OCI-LY1 (cell line): ENCODE measurements at regions not wholly inside any gene's neighbourhood (a gene's known extent, or its start where the extent isn't known, plus 50 kb on each side); places are given as distances from the start of the nearest gene placed in this dataset.

Source experiments
- H2AFZ ChIP-seq: fragments of 200-600 bp; sonication (generic), shearing (Covaris generic); 2 replicates; pipeline ENCODE4 v1.6.0; 2014; ENCODE audit warnings: antibody characterized with exemption, mild to moderate bottlenecking, low read length
- H3F3A ChIP-seq: fragments of 200-600 bp; sonication (generic), shearing (Covaris generic); 2 replicates; pipeline ENCODE4 v1.6.0; 2014; ENCODE audit warnings: mild to moderate bottlenecking, antibody characterized with exemption, low read length, moderate library complexity; ENCODE audit not compliant: insufficient read depth
- H3K27ac ChIP-seq: fragments of 200-600 bp; sonication (generic); 2 replicates; pipeline ENCODE4 v1.5.1; 2014; ENCODE audit warnings: low read length, mixed run types, mild to moderate bottlenecking, low read depth; ENCODE audit not compliant: poor library complexity, severe bottlenecking
- H3K27me3 ChIP-seq: fragments of 200-600 bp; sonication (generic); 2 replicates; pipeline ENCODE4 v1.6.0; 2014; ENCODE audit warnings: antibody characterized with exemption, mild to moderate bottlenecking, low read length, moderate library complexity; ENCODE audit not compliant: insufficient read depth
- H3K36me3 ChIP-seq: fragments of 200-600 bp; sonication (generic); 2 replicates; pipeline ENCODE4 v1.6.1; 2014; ENCODE audit warnings: mild to moderate bottlenecking, antibody characterized with exemption, low read length, moderate library complexity, mixed read lengths; ENCODE audit not compliant: insufficient read depth
- H3K4me1 ChIP-seq: fragments of 200-600 bp; sonication (generic); 2 replicates; pipeline ENCODE4 v1.5.1; 2014; ENCODE audit warnings: mild to moderate bottlenecking, low read length, moderate library complexity; ENCODE audit not compliant: insufficient read depth, severe bottlenecking
- H3K4me2 ChIP-seq: fragments of 200-600 bp; sonication (generic), shearing (Covaris generic); 2 replicates; pipeline ENCODE4 v1.6.1; 2014; ENCODE audit warnings: low read length
- H3K4me3 ChIP-seq: fragments of 200-600 bp; sonication (generic); 2 replicates; pipeline ENCODE4 v1.5.1; 2014; ENCODE audit warnings: low read length, low read depth, mild to moderate bottlenecking, mixed read lengths; ENCODE audit not compliant: poor library complexity, severe bottlenecking
- H3K79me2 ChIP-seq: fragments of 200-600 bp; shearing (Covaris generic); 2 replicates; pipeline ENCODE4 v1.6.1; 2016; ENCODE audit warnings: mixed run types, low read length, mixed read lengths; ENCODE audit not compliant: insufficient read depth
- H3K9ac ChIP-seq: fragments of 200-600 bp; sonication (generic), shearing (Covaris generic); 2 replicates; pipeline ENCODE4 v1.6.1; 2014; ENCODE audit warnings: mild to moderate bottlenecking, low read length, mixed read lengths
- H3K9me2 ChIP-seq: fragments of 200-600 bp; sonication (generic), shearing (Covaris generic); 2 replicates; pipeline ENCODE4 v1.6.1; 2014; ENCODE audit warnings: low read depth, mild to moderate bottlenecking, low read length, mixed read lengths
- H3K9me3 ChIP-seq: fragments of 200-600 bp; shearing (Covaris generic); 2 replicates; pipeline ENCODE4 v1.6.1; 2014; ENCODE audit warnings: low read length, mixed read lengths
- H4K20me1 ChIP-seq: fragments of 200-600 bp; sonication (generic), shearing (Covaris generic); 2 replicates; pipeline ENCODE4 v1.6.0; 2016; ENCODE audit warnings: mild to moderate bottlenecking, low read length; ENCODE audit not compliant: insufficient read depth
- CTCF ChIP-seq: fragments of 200-600 bp; sonication (generic), shearing (Covaris generic); IDR thresholded peaks from 2 replicates; pipeline ENCODE4 v1.5.1; 2017; ENCODE audit warnings: mild to moderate bottlenecking, antibody characterized with exemption, low read length, moderate library complexity, mixed read lengths
- EZH2 ChIP-seq: fragments of 200-600 bp; sonication (generic), shearing (Covaris generic); IDR thresholded peaks from 2 replicates; pipeline ENCODE4 v1.8.0; 2017; ENCODE audit warnings: borderline replicate concordance, mixed run types, mild to moderate bottlenecking, antibody characterized with exemption, low read length, moderate library complexity, mixed read lengths

- no peak overlapping the region for H3K27ac ChIP-seq
- no peaks in the 10 kb centered on the region for H3K36me3 ChIP-seq
- no peaks in the 10 kb centered on the region for H3K79me2 ChIP-seq
- TF ChIP-seq CTCF (no peak), EZH2 (no peak)
- no peaks in the 10 kb centered on the region for H3K4me1 ChIP-seq
- H3K9me3 ChIP-seq, result no peaks in the 10 kb centered on the region
- no peak overlapping the region for H2AFZ ChIP-seq
- no peaks in the 10 kb centered on the region for H3K27me3 ChIP-seq
- H3F3A ChIP-seq, result no peaks in the 10 kb centered on the region
- H3K4me2 ChIP-seq, result no peak overlapping the region
- no peak overlapping the region for H3K9ac ChIP-seq
- no peak overlapping the region for H3K4me3 ChIP-seq
- no peaks in the 10 kb centered on the region for H4K20me1 ChIP-seq
- H3K9me2 ChIP-seq, result no peaks in the 10 kb centered on the region
Measured at GRCh38 chr4:187840814-187841213, 154.8 kb upstream of the ZFP42 start.

GRCh38 chr4:187849556-187850225, 145.9 kb upstream of the ZFP42 start:
- no peak overlapping the region for H3K4me2 ChIP-seq
- H3K79me2 ChIP-seq, result no peaks in the 10 kb centered on the region
- H3F3A ChIP-seq, result no peaks in the 10 kb centered on the region
- no peak overlapping the region for H3K27ac ChIP-seq
- H3K9ac ChIP-seq, result no peak overlapping the region
- no peaks in the 10 kb centered on the region for H4K20me1 ChIP-seq
- no peaks in the 10 kb centered on the region for H3K9me3 ChIP-seq
- H3K36me3 ChIP-seq, result no peaks in the 10 kb centered on the region
- H3K9me2 ChIP-seq, result no peaks in the 10 kb centered on the region
- H3K4me3 ChIP-seq, result no peak overlapping the region
- H3K27me3 ChIP-seq, result no peaks in the 10 kb centered on the region
- H2AFZ ChIP-seq, result no peak overlapping the region
- no peaks in the 10 kb centered on the region for H3K4me1 ChIP-seq
- TF ChIP-seq EZH2 (no peak), CTCF (no peak)

- H4K20me1 ChIP-seq, result no peaks in the 10 kb centered on the region
Measured at GRCh38 chr4:187865914-187866313, 129.7 kb upstream of the ZFP42 start.

More at GRCh38 chr4:187865914-187866313, 129.7 kb upstream of the ZFP42 start:
- H3K79me2 ChIP-seq, result no peaks in the 10 kb centered on the region
- H2AFZ ChIP-seq, result no peak overlapping the region
- no peak for TF ChIP-seq CTCF
- TF ChIP-seq EZH2, result no peak
- H3F3A ChIP-seq, result no peaks in the 10 kb centered on the region
- H3K4me1 ChIP-seq, result peaks cover 7% of the 10 kb centered on the region
- no peak overlapping the region for H3K4me2 ChIP-seq
- no peak overlapping the region for H3K4me3 ChIP-seq
- H3K9me2 ChIP-seq, result no peaks in the 10 kb centered on the region
- H3K27ac ChIP-seq, result no peak overlapping the region
- no peaks in the 10 kb centered on the region for H3K27me3 ChIP-seq
- no peak overlapping the region for H3K9ac ChIP-seq
- no peaks in the 10 kb centered on the region for H3K9me3 ChIP-seq
- H3K36me3 ChIP-seq, result no peaks in the 10 kb centered on the region
